Stimulated activated CD4-positive, alpha-beta T cell treated with anti-CD3 and anti-CD28 coated beads, Interleukin-15, amount 100 ng/mL, for 24 hours (primary cell): ENCODE measurements at regions not wholly inside any gene's neighbourhood (a gene's known extent, or its start where the extent isn't known, plus 50 kb on each side); places are given as distances from the start of the nearest gene placed in this dataset.
"Not testable (repeated sequence)": the region's sequence is repeated elsewhere in the genome, so short reads cannot be mapped to it uniquely, and the experiment has no call there.

Experiments
- DNase-seq: peaks from one replicate; pipeline ENCODE4 v3.0.0-alpha.2; 2020

DNA sequence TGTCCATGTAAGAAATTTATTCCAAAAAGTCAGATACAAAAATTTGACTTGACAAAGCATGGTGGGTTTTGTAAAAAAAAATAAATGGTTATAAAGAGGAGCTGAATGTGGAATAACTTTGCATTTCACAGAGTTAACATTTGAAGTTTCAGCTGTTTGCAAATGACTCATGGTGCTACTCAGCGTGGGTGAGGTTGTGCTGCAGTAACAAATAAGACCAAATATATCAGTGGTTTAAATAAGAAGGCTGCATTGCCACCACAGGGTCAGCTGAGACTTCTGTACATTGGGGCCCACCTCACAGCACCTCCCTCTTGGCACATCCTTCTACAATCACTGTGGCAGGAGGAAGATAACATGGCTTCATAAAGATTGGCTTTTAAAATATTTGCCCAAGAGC lies 272.5 kb upstream of the SULF2 start:
- DNase-seq = no peak

GRCh38 chr20:48057251-48057650 lies 272.0 kb upstream of the SULF2 start:
- DNase-seq = no peak

GRCh38 chr20:48056218-48056617 lies 270.9 kb upstream of the SULF2 start:
- DNase-seq = no peak

GRCh38 chr20:48054051-48054450 lies 268.8 kb upstream of the SULF2 start:
- no peak for DNase-seq

DNA sequence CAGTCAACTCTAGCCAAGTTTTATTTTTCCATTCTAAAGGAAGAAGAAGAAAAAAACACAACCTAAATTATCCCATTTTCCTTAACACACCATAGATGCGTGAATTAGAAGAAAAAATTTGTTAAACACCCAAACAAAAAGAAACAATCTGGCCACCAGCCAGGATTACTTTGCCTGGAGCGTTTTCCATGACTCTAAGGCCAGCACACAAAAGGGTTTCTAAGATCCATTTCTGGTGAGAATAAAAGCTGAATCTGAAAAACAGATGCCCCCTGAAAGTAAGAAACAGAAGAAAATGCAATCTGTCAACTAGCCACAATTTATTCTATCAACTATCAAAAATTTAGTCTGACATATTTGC lies 267.2 kb upstream of the SULF2 start:
- no peak for DNase-seq

DNA sequence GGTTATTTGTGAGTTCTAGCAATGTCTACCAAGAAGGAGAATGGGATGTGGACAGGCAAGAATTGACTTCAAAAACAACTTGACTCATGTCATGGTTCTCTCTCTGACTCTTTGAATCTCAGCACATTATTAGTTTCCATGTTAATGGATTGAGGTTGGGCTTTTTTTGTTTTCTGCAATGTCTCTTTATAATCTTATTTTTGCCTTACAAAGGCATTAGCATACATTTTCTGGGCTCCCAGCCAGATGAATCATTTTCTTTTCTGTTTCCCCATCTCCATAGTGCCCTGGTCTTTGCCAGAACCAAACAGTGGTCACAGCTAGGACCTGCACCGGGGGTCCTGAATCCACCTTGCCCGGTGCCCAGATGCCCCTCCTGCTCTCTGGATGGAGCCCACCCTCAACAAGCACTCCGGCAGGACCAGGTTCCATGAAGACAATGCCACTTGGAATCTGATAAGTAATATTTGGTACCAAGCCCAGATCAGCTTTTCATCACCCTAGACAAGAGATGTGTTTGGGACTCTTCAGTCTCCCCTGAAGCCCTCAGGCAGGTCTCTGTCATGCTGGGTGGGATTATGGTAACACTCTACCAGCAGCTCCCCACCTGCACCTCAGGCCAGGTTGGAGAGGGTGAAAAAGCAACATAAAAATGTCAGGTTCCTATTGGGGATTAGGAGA lies 266.7 kb upstream of the SULF2 start:
- DNase-seq = no peak

GRCh38 chr20:48049641-48050040 lies 264.4 kb upstream of the SULF2 start:
- DNase-seq = no peak

DNA sequence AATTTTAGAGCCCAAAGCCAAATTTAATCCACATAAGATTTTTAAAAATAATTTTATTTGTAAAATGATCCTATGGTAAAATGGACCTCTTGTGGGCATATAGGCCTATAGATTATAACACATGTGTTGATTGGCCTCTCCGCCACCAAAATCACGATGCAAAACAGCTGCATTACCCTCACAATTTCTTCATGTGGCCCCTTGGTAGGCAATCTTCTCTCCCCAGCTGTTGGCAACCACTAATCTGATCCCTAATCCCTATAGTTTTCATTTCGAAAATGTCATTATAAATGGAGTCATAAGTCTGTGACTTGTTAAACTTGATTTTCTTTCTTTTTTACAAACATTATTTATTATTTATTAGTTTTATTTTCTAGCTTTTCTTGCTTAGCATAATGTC lies 263.9 kb upstream of the SULF2 start:
- DNase-seq = no peak

DNA sequence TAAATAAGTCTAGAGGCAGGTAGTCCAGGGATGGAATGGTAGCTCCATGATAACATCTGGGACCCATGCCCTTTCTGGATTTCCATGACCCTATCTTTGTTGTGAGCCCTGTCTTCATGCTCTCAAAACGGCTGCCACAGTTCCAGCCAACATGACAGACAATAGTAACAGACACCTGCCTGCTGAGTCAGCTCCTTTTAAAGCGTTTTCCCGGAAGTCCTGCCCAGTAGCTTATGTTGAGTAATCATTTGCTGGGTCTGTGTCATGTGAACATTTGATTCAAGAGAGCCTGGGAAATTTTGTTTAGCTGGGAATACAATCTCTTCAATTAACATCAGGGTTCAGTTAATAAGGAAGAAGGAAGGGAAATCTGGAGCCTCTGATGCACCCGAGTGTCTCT lies 262.2 kb upstream of the SULF2 start:
- no peak for DNase-seq

DNA sequence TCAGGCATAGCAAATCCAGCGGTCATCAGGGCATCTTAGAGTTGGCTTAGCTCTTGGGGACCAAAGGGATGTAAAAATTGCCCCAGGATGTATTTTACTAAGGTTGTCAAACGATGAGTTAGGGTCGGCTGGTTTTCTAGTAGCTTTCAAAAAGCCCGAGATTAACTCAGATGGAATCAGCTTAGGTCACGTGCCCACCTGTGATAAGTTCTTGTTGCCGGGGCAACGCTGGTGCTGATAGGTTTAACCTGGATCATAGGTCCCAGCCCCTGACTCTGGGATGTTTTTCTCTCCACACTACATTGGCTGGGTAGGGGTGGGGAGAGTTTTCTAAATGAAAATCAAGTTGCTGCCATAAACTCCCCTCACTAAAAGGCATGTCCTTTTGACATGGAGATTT lies 257.3 kb upstream of the SULF2 start:
- DNase-seq = no peak

GRCh38 chr20:48041078-48041780 lies 255.9 kb upstream of the SULF2 start:
- no peak for DNase-seq

DNA sequence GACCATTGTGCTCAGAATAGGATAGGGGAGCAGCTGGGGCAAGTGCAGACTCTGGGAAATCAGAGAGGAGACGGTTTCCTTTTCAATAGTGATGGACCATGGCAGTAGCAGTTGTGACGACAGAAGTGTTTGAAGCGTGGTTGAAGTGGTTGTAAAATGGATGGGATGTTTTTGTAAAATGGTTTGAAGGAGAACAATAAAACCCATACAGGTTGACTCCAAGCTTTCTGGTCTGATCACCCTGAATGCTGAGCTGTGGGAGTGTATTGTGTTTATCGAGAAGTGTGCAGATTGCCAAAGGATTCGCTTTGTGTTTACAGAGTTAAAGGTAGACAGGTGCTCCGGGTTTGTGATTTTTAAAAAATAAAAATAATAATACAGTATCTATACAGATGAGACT lies 255.2 kb upstream of the SULF2 start:
- no peak for DNase-seq

DNA sequence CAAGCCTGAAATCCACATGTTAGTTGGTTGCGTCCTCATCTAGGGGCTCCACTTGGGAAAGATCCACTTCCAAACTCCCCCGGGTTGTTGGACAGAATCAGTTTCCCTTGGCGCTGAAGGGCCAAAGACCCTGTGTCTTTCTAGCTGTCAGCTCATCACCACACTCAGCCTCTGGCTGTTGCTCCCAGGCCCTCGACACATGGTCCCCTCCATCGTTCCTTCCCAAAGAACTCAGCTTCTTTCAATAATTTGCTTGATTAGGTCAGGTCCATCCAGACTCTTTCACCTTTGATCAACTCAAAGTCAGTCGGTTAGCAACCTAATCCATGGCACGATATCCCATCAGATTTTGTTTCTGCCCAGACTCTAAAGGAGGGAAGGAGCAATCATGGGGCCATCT lies 254.8 kb upstream of the SULF2 start:
- no peak for DNase-seq

DNA sequence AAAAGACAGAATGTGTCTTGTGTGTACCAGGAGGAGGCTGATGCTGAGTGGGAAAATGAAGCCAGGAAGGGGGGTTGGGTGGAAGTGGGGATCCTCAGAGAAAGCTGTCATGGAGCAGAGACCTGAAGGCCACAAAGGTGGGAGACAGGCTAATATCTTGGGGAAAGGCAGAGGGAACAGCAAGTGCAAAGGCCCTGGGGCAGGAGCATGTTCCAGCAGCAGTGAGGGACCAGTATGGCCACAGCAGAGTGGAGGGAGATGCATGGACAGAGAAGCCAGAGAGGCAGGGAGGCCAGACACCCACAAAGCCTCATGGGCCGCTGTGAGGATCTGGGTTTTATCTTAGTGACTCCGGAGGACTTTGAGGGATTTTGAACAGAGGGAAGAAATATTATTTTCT lies 254.2 kb upstream of the SULF2 start:
- DNase-seq = no peak

- no peak for DNase-seq
Observed at GRCh38 chr20:48038713-48039112, 253.4 kb upstream of the SULF2 start.

- not testable (repeated sequence) for DNase-seq
Observed at GRCh38 chr20:48037798-48038197, 252.5 kb upstream of the SULF2 start.

DNA sequence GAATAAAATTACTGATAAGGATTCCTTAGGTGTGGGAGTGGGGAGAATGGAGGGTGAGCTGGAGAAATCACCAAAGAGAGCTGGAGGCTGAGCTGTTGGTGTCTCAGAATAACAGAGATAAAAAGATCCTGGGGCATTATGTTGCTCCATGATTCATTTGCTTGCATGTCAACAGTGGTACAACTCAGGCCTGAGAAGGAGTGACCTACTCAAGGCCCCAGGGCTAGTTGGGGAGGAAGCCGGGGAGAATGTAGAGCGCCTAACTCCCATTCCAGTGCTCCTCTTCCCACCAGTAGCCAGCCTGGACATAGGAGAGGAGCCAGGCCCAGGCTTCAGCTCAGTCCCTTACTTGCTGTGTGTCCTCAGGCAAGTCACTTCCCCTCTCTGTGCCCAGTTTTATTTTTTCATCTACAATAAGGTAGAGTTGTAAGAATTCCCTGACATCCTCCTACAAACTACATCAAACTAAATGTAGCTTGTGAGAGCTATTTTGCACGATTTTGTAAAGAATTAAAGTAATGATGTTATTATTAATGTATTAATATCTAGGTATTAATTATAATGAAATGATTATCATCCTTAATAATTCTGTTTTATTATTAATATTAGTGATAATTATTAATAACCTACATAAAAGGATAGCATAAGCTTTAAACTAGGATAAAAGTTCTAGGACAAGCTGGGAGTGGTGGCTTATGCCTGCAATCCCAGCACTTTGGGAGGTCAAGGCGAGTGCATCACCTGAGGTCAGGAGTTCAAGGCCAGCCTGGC lies 250.9 kb upstream of the SULF2 start:
- DNase-seq = no peak

GRCh38 chr20:48034751-48035150 lies 249.5 kb upstream of the SULF2 start:
- DNase-seq = no peak

- DNase-seq = not testable (repeated sequence)
Observed at GRCh38 chr20:48033005-48033404, 247.7 kb upstream of the SULF2 start.

DNA sequence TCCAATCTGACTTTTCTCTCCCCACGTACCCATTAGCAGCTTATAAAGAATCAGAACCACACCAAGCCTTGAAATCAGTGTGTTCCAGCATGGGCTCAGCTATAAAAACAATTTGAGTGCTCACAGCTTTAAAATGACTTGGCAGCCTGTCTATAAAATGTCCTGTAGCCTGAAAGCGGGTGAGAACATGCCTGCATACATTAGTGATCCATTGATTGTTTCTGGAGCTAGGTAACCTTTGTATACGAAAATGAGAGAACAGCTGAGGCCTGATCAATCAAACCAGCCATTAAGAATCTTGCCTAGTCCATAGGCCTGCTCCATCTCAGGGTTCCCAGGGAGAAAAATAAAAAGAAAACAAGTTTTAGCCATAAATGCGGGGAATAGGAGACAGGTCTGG lies 245.8 kb upstream of the SULF2 start:
- no peak for DNase-seq

GRCh38 chr20:48026981-48027592 lies 241.8 kb upstream of the SULF2 start:
- no peak for DNase-seq

GRCh38 chr20:48025661-48026060 lies 240.4 kb upstream of the SULF2 start:
- no peak for DNase-seq

DNA sequence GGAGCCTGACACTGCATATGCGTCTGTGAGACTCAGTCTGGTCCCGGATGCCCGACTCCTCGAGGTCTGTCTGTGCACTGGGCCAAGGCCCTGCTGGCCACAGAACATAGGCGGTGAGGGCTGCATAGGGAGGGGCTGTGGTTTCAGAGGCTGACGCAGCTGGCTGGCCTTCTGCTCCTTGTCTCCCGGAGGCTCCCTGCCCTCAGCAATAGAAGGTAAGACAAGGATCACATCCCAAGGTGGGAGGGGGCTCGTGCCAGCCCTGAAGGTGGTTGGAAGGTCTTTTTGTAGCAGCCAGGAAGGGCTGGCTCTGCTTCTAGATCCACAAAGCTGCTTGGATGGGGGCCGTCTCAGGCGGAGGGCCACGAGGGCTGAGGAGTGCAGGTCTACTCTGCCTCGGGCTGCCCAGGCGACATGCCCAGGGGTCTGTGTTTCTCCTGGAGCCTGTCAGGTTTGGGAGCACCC lies 239.8 kb upstream of the SULF2 start:
- no peak for DNase-seq

GRCh38 chr20:48024539-48024938 lies 239.3 kb upstream of the SULF2 start:
- no peak for DNase-seq
